Right hindlimb (tissue), 1 donor: ENCODE measurements at regions not wholly inside any gene's neighbourhood (a gene's known extent, or its start where the extent isn't known, plus 50 kb on each side); places are given as distances from the start of the nearest gene placed in this dataset.

Experiments used
- DNase-seq: peaks from one replicate; pipeline ENCODE4 v3.0.0-alpha.2; 2018

- no peak for DNase-seq
Observed at GRCh38 chr3:21801631-21802030, 50.6 kb upstream of the ZNF385D start.

GRCh38 chr3:21803604-21804003 is 52.6 kb upstream of the ZNF385D start:
- DNase-seq = no peak

GRCh38 chr3:21804330-21804729 is 53.3 kb upstream of the ZNF385D start:
- DNase-seq = no peak

- no peak for DNase-seq
Observed at GRCh38 chr3:21806733-21807132, 55.7 kb upstream of the ZNF385D start.

GRCh38 chr3:21825684-21826083 is 74.7 kb upstream of the ZNF385D start:
- no peak for DNase-seq

GRCh38 chr3:21826416-21826815 is 75.4 kb upstream of the ZNF385D start:
- no peak for DNase-seq

- DNase-seq = no peak
Observed at GRCh38 chr3:21830541-21830940, 79.5 kb upstream of the ZNF385D start.

GRCh38 chr3:21835264-21835663 is 84.3 kb upstream of the ZNF385D start:
- no peak for DNase-seq

- no peak for DNase-seq
Observed at GRCh38 chr3:21836227-21836626, 85.2 kb upstream of the ZNF385D start.

GRCh38 chr3:21839176-21839575 is 88.2 kb upstream of the ZNF385D start:
- no peak for DNase-seq

- peak; percentile 38 for DNase-seq
Observed at GRCh38 chr3:21839592-21839991, 88.6 kb upstream of the ZNF385D start.

- DNase-seq = no peak
Observed at GRCh38 chr3:21847005-21847404, 96.0 kb upstream of the ZNF385D start.

- no peak for DNase-seq
Observed at GRCh38 chr3:21859124-21860081, 108.4 kb upstream of the ZNF385D start.

GRCh38 chr3:21860082-21860475 is 109.1 kb upstream of the ZNF385D start:
- no peak for DNase-seq

- no peak for DNase-seq
Observed at GRCh38 chr3:21860657-21861056, 109.6 kb upstream of the ZNF385D start.

- DNase-seq = no peak
Observed at GRCh38 chr3:21876782-21877181, 125.8 kb upstream of the ZNF385D start.

GRCh38 chr3:21877214-21877754 is 126.3 kb upstream of the ZNF385D start:
- DNase-seq = no peak

- DNase-seq = no peak
Observed at GRCh38 chr3:21879184-21879886, 128.3 kb upstream of the ZNF385D start.

- DNase-seq = no peak
Observed at GRCh38 chr3:21888656-21889055, 137.6 kb upstream of the ZNF385D start.

GRCh38 chr3:21889166-21889565 is 138.2 kb upstream of the ZNF385D start:
- DNase-seq = no peak

GRCh38 chr3:21892104-21892503 is 141.1 kb upstream of the ZNF385D start:
- DNase-seq = no peak

GRCh38 chr3:21893242-21893641 is 142.2 kb upstream of the ZNF385D start:
- DNase-seq = no peak

GRCh38 chr3:21894459-21895340 is 143.7 kb upstream of the ZNF385D start:
- DNase-seq = no peak
